NCI-H526 (cell line): ENCODE measurements at regions not wholly inside any gene's neighbourhood (a gene's known extent, or its start where the extent isn't known, plus 50 kb on each side); places are given as distances from the start of the nearest gene placed in this dataset.
A peak's percentile ranks its signal among the peaks of the same experiment; 100 is the strongest.
"Not testable (repeated sequence)": the region's sequence is repeated elsewhere in the genome, so short reads cannot be mapped to it uniquely, and the experiment has no call there.

Source experiments
- DNase-seq, 2 experiments: peaks; one replicate each; lab custom pipeline; 2025; lab: John Stamatoyannopoulos, UW

- DNase-seq = no peak
These were observed 416.3 kb downstream of the AASDHPPT start for GRCh38 chr11:106493751-106494150.

- DNase-seq = no peak
These were observed 417.6 kb downstream of the AASDHPPT start for GRCh38 chr11:106495046-106495445.

GRCh38 chr11:106496677-106497076 is 419.2 kb downstream of the AASDHPPT start:
- no peak for DNase-seq

- DNase-seq = no peak
These were observed 419.9 kb downstream of the AASDHPPT start for GRCh38 chr11:106497321-106497720.

- peak in 1 of 2 experiments; percentile 12 for DNase-seq
These were observed 420.4 kb downstream of the AASDHPPT start for GRCh38 chr11:106497822-106498221.

- no peak for DNase-seq
These were observed 426.4 kb downstream of the AASDHPPT start for GRCh38 chr11:106503901-106504300.

- no peak for DNase-seq
These were observed 430.3 kb downstream of the AASDHPPT start for GRCh38 chr11:106507645-106508306.

GRCh38 chr11:106514706-106515105 is 437.2 kb downstream of the AASDHPPT start:
- no peak for DNase-seq

- no peak for DNase-seq
These were observed 440.0 kb downstream of the AASDHPPT start for GRCh38 chr11:106517426-106517825.

- no peak for DNase-seq
These were observed 442.9 kb downstream of the AASDHPPT start for GRCh38 chr11:106520146-106520912.

GRCh38 chr11:106520920-106521319 is 443.5 kb downstream of the AASDHPPT start:
- DNase-seq = no peak

GRCh38 chr11:106523171-106523570 is 445.7 kb downstream of the AASDHPPT start:
- no peak for DNase-seq

GRCh38 chr11:106523921-106524320 is 446.5 kb downstream of the AASDHPPT start:
- no peak for DNase-seq

- no peak for DNase-seq
These were observed 447.0 kb downstream of the AASDHPPT start for GRCh38 chr11:106524436-106524835.

GRCh38 chr11:106531648-106532047 is 454.2 kb downstream of the AASDHPPT start:
- DNase-seq = not testable (repeated sequence)

GRCh38 chr11:106533046-106533445 is 455.6 kb downstream of the AASDHPPT start:
- no peak for DNase-seq

GRCh38 chr11:106540001-106540400 is 462.5 kb downstream of the AASDHPPT start:
- DNase-seq = no peak

GRCh38 chr11:106548406-106548805 is 469.9 kb downstream of the GUCY1A2 start:
- DNase-seq = no peak

- DNase-seq = no peak
These were observed 466.3 kb downstream of the GUCY1A2 start for GRCh38 chr11:106551744-106552673.

GRCh38 chr11:106552694-106553203 is 465.5 kb downstream of the GUCY1A2 start:
- no peak for DNase-seq

- DNase-seq = no peak
These were observed 465.0 kb downstream of the GUCY1A2 start for GRCh38 chr11:106553304-106553703.
